ENCODE measurements at regions not wholly inside any gene's neighbourhood (a gene's known extent, or its start where the extent isn't known, plus 50 kb on each side); places are given as distances from the start of the nearest gene placed in this dataset.

DNA sequence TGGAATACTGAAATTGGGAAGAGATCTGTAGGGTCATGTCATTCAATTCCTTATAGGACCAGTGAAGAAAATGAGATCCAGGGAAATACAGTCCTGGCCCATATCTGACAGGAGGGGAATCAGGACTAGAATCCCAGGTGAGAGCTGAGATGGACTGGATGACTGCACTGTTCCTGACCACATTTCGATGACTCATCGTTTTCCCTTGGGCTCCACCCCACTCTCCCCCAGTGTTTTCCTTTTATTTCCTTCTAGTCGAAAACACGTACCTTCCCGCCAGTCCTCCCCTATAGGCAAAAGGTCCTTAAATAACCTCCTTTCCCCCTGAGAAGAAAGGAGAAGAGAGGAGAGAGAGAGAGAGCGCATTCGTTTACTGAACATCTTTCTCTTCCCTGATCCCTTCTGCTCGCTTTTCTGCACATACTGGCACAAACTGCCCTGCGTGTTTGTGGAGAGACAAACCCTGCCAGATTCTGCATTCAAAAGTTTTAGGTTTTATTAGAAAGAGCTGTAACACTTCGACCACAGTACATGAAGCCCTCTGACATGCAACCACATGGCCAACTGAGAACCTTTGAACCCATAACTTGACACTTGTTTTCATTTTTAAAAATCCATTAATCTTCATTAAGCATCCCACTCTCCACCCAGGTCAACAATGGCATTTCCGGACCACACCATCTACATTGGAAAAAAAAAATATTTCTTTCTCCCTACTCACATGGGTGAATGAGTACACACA lies 565.7 kb downstream of the METTL15 start:
- TF ChIP-seq CTCF (IDR thresholded peaks at IDR 0.05) (no peak), POLR2A (IDR thresholded peaks at IDR 0.05) (no peak)
